ENCODE measurements at regions not wholly inside any gene's neighbourhood (a gene's known extent, or its start where the extent isn't known, plus 50 kb on each side); places are given as distances from the start of the nearest gene placed in this dataset.

GRCh38 chr15:25058080-25058785 is 103.4 kb downstream of the SNRPN start (continued):
- no peak for TF ChIP-seq FOXK1 (CRISPR knock-in tag; IDR thresholded peaks at IDR 0.05; ENCODE audit: borderline replicate concordance)

GRCh38 chr15:25059698-25060471 is 105.1 kb downstream of the SNRPN start:
- H3K4me1 ChIP-seq (replicated peaks in 1 of 2; ENCODE audit: control insufficient read depth in 2 of 2, insufficient read depth in 2 of 2, low read length in 2 of 2): no peaks in the 10 kb centered on the region
- no peaks in the 10 kb centered on the region for H4K20me1 ChIP-seq (replicated peaks; ENCODE audit: control insufficient read depth, insufficient read depth, low read length)
- TF ChIP-seq FOXJ3 (CRISPR knock-in tag; IDR thresholded peaks at IDR 0.05) (no peak), ZNF140 (CRISPR knock-in tag; IDR thresholded peaks at IDR 0.05) (no peak), ZBTB43 (CRISPR knock-in tag; IDR thresholded peaks at IDR 0.05) (no peak), HDAC2 (IDR thresholded peaks at IDR 0.05) (no peak), SMARCA5 (IDR thresholded peaks at IDR 0.05) (no peak), ZNF263 (CRISPR knock-in tag; IDR thresholded peaks at IDR 0.05; ENCODE audit: borderline replicate concordance) (no peak), ARHGAP35 (IDR thresholded peaks at IDR 0.05; ENCODE audit: partially characterized antibody) (no peak), KLF13 (tag; IDR thresholded peaks at IDR 0.05; ENCODE audit: borderline replicate concordance, low read depth) (no peak), FOXO4 (CRISPR knock-in tag; IDR thresholded peaks at IDR 0.05) (no peak), ARNT (IDR thresholded peaks at IDR 0.05) (no peak), ZNF398 (CRISPR knock-in tag; IDR thresholded peaks at IDR 0.05) (no peak)
- intact Hi-C loops (cut with micrococcal nuclease): no loop called here
- in situ Hi-C loops (cut with MboI): no loop called here
- no TSS peak for BruUV-seq (replicated peaks)
- FAIRE-seq: no peak
- no peaks in the 10 kb centered on the region for H3K27me3 ChIP-seq (ENCODE audit: control insufficient read depth in 2 of 2, insufficient read depth in 2 of 2, low read length in 2 of 2)
- no peak overlapping the region for H3K4me3 ChIP-seq
- no peaks in the 10 kb centered on the region for H3K9me1 ChIP-seq (ENCODE audit: control insufficient read depth, insufficient read depth, low read length)
- POLR2A ChIA-PET: no interaction called here
- no peak for DNase-seq (ENCODE audit: extremely low read depth in 1 of 4, low spot score in 3 of 4)
- CTCF ChIA-PET (ENCODE audit: low intra/inter-chr PET ratio): no interaction called here
- H3K27ac ChIP-seq (ENCODE audit: extremely low read depth, low read depth, low read length): no peak overlapping the region
- WGBS (ENCODE audit: insufficient coverage, low coverage, missing lambda C conversion rate): 2% methylated on average over 17 of the region's 20 CpGs
- no peak for ATAC-seq
- peaks cover 2% of the 10 kb centered on the region; the same call in 1 of the 2 replicates for H3K9me3 ChIP-seq (replicated peaks; ENCODE audit: control insufficient read depth, insufficient read depth, low read depth, low read length)
- H2AFZ ChIP-seq (ENCODE audit: low read depth, low read length): no peak overlapping the region
- H3K36me3 ChIP-seq (ENCODE audit: control insufficient read depth, insufficient read depth, low read length): no peaks in the 10 kb centered on the region
- H3K4me2 ChIP-seq (ENCODE audit: insufficient read depth, low read length): no peak overlapping the region
- no peaks in the 10 kb centered on the region for H3K79me2 ChIP-seq (ENCODE audit: control insufficient read depth, insufficient read depth, low read length)
- no peak overlapping the region for H3K9ac ChIP-seq (ENCODE audit: insufficient read depth in 1 of 2, low read depth in 2 of 2, low read length in 2 of 2)
